Omental fat pad (tissue), 3 donors: ENCODE measurements at regions not wholly inside any gene's neighbourhood (a gene's known extent, or its start where the extent isn't known, plus 50 kb on each side); places are given as distances from the start of the nearest gene placed in this dataset.

Experiments used
- ATAC-seq: fragments of 150-250 bp; one replicate; pipeline ENCODE4 v1.9.1; 2016; ENCODE audit warnings: mild to moderate bottlenecking, moderate library complexity; ENCODE audit not compliant: low FRiP score
- DNase-seq: peaks from one replicate; pipeline ENCODE4 v3.0.0-alpha.2; 2019; ENCODE audit warnings: low spot score
- CTCF ChIP-seq, 3 donors: fragments of 450-650 bp; IDR thresholded peaks; one replicate each; pipeline ENCODE4 v1.5.1; 2016 to 2017; ENCODE audit warnings: antibody characterized with exemption in 3 of 3, mild to moderate bottlenecking in 3 of 3, moderate library complexity in 2 of 3

DNA sequence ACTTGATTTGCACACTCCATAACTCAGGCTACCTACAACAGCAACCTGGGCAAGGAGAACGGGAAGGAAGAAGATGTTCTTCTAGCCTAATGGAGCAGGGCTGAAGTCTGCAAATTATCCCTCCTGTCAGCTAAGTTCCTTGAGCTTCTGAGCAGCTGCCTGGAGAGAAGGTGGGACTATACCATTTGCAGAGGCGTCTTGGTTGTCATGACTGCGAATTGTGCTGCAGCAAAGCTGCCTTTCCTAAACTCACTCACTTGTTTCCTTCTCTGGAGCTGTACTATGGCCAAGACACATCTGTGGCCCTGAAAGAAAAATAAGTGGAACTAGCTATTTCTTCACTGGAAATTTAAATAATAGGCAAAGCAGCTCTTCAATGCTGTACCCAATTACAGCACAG lies 682.4 kb upstream of the GRIA3 start:
- no peak for ATAC-seq

DNA sequence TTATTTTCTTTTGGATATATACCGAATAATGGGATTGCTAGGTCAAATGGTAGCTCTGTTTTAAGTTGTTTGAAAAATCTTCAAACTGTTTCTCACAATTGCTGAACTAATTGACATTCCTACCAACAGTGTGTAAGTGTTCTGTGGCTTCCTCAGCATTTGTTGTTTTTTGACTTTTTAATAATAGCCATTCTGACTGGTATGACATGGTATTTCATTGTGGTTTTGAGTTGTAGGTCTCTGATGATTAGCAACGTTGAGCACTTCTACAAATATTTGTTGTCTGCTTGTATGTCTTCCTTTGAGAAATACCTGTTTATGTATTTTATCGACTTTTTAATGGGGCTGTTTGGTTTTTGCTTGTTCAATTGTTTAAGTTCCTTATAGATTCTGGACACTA lies 680.1 kb upstream of the GRIA3 start:
- DNase-seq, result no peak
- TF ChIP-seq CTCF (IDR thresholded peaks at IDR 0.05), result no peak
- no peak for ATAC-seq

More for the DNA sequence above, 682.4 kb upstream of the GRIA3 start:
- TF ChIP-seq CTCF (IDR thresholded peaks at IDR 0.05), result no peak
- no peak for DNase-seq

DNA sequence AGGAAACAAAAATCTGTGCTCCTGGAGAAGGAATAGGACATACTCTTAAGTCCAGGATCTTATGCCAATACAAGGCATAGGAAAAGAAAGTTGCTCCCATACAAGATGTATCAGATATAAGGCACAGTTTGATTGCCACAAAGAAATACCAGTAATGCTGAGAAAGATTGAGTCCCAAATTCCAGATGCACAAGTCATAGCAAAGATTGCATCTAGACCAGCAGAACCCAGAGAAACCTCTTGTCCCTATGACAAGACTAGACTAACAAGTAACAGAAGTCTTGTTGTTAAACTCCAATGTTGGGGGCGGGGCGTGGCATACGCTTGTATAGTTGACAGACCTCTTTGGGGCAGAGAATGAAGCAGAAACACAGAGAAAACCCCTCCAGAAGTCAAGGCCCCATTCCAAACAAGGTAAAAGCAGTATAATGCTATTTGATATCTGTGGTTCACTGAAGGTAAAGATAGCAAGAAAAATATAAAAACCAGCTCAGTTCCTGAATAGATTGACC lies 671.5 kb upstream of the GRIA3 start:
- DNase-seq (no peak), ATAC-seq (no peak)
- TF ChIP-seq CTCF (IDR thresholded peaks at IDR 0.05), result no peak

DNA sequence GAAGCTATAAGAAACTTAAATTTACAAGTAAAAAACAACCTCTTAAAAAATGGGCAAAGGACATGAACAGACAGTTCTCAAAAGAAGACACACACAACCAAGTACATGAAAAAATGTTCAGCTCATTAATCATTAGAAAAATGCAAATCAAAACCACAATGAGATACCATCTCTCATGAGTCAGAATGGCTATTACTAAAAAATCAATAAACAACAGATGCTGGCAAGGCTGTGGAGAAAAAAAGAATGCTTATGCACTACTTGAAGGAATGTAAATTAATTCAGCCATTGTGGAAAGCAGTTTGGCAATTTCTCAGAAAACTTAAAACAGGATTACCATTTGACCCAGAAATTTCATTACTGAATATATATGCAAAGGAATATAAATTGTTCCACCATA lies 666.3 kb upstream of the GRIA3 start:
- no peak for ATAC-seq
- no peak for TF ChIP-seq CTCF (IDR thresholded peaks at IDR 0.05)

GRCh38 chrX:122545778-122546177 lies 638.3 kb upstream of the GRIA3 start:
- no peak for TF ChIP-seq CTCF (IDR thresholded peaks at IDR 0.05)
- ATAC-seq (no peak), DNase-seq (no peak)

More for the DNA sequence above, 666.3 kb upstream of the GRIA3 start:
- DNase-seq, result no peak

DNA sequence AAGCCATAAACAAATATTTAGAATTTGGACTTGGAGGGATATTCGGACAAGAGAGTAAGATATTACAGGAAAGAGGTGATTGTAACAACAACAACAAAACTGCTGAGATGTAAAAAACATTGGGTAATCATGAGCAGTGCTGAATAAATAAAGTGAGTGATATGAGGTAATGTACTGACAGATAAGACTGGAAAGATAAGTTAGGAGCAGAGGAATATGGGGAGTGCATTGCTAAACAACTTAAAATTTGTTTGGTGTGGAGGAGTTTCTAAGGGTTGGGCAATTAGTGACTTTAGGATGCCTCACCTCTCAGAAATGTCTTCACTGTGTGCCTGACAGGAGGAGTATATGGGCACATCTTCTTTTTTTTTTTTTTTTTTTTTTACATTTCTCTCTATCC lies 637.8 kb upstream of the GRIA3 start:
- no peak for ATAC-seq
- no peak for DNase-seq
- TF ChIP-seq CTCF (IDR thresholded peaks at IDR 0.05), result no peak

DNA sequence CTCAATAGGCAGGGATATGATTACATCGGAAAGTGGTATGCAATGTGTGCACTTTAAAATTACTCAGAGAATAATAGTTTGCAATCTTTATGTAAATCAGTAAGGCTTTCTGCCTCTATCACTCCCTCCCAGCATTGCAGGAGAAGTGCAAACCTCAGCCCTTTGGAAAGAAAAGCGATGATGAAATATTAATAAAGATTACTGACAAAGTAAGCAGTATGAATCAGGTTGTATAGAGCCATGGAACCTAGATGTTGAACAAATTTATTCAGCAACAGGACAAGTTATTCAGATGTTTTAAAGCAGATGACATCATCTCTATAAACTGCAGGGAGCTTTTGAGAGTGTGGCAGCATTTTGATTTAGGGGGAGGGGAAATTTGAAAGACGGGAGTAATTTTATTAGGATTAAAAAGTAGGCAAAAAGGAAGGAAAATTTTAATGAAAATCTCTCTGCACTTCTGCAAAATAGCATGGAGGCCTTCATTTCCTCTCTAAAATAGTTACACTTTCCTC lies 631.7 kb upstream of the GRIA3 start:
- no peak for TF ChIP-seq CTCF (IDR thresholded peaks at IDR 0.05)
- DNase-seq (no peak), ATAC-seq (no peak)
